ENCODE measurements at regions not wholly inside any gene's neighbourhood (a gene's known extent, or its start where the extent isn't known, plus 50 kb on each side); places are given as distances from the start of the nearest gene placed in this dataset.

- no peak for DNase-seq
These were observed 131.2 kb upstream of the KLF4 start for GRCh38 chr9:107620801-107621200.

GRCh38 chr9:107620236-107620635 lies 130.7 kb upstream of the KLF4 start:
- DNase-seq = no peak

GRCh38 chr9:107615321-107615720 lies 125.8 kb upstream of the KLF4 start:
- no peak for DNase-seq

GRCh38 chr9:107614765-107615164 lies 125.2 kb upstream of the KLF4 start:
- no peak for DNase-seq

- DNase-seq = no peak
These were observed 123.8 kb upstream of the KLF4 start for GRCh38 chr9:107613321-107613720.

- DNase-seq = no peak
These were observed 122.6 kb upstream of the KLF4 start for GRCh38 chr9:107612136-107612535.

- no peak for DNase-seq
These were observed 120.0 kb upstream of the KLF4 start for GRCh38 chr9:107609547-107609946.

- DNase-seq = no peak
These were observed 116.7 kb upstream of the KLF4 start for GRCh38 chr9:107606149-107606790.

GRCh38 chr9:107605041-107605440 lies 115.5 kb upstream of the KLF4 start:
- DNase-seq = no peak

- DNase-seq = no peak
These were observed 113.7 kb upstream of the KLF4 start for GRCh38 chr9:107603281-107603680.

GRCh38 chr9:107600060-107600573 lies 110.5 kb upstream of the KLF4 start:
- no peak for DNase-seq

- DNase-seq = no peak
These were observed 108.2 kb upstream of the KLF4 start for GRCh38 chr9:107597743-107598217.

GRCh38 chr9:107594908-107595530 lies 105.5 kb upstream of the KLF4 start:
- no peak for DNase-seq

- DNase-seq = no peak
These were observed 103.8 kb upstream of the KLF4 start for GRCh38 chr9:107593224-107593870.

GRCh38 chr9:107592424-107592823 lies 102.9 kb upstream of the KLF4 start:
- DNase-seq = no peak

GRCh38 chr9:107591781-107592180 lies 102.2 kb upstream of the KLF4 start:
- no peak for DNase-seq

- DNase-seq = no peak
These were observed 98.8 kb upstream of the KLF4 start for GRCh38 chr9:107588393-107588792.

- no peak for DNase-seq
These were observed 97.8 kb upstream of the KLF4 start for GRCh38 chr9:107587191-107587963.

- no peak for DNase-seq
These were observed 96.9 kb upstream of the KLF4 start for GRCh38 chr9:107586493-107586892.

GRCh38 chr9:107585465-107585864 lies 95.9 kb upstream of the KLF4 start:
- no peak for DNase-seq

- DNase-seq = no peak
These were observed 95.4 kb upstream of the KLF4 start for GRCh38 chr9:107584944-107585343.

GRCh38 chr9:107584186-107584585 lies 94.6 kb upstream of the KLF4 start:
- DNase-seq = no peak

- DNase-seq = no peak
These were observed 87.7 kb upstream of the KLF4 start for GRCh38 chr9:107577140-107577776.
